ENCODE measurements at regions not wholly inside any gene's neighbourhood (a gene's known extent, or its start where the extent isn't known, plus 50 kb on each side); places are given as distances from the start of the nearest gene placed in this dataset.

- no peaks in the 10 kb centered on the region for H3K27me3 ChIP-seq (ENCODE audit: control insufficient read depth in 2 of 2, insufficient read depth in 2 of 2, low read length in 2 of 2)
- H3K4me3 ChIP-seq (replicated peaks in 1 of 3; ENCODE audit: low read depth in 2 of 3, low read length in 3 of 3), result no peak overlapping the region
- intact Hi-C loops (cut with micrococcal nuclease), result no loop called here
- no peaks in the 10 kb centered on the region for H3K36me3 ChIP-seq (replicated peaks in 1 of 2; ENCODE audit: control insufficient read depth in 1 of 2, insufficient read depth in 2 of 2, low read length in 2 of 2)
- H3K27ac ChIP-seq (ENCODE audit: low read depth in 1 of 2, low read length in 2 of 2), result no peak overlapping the region
- no CpG with 5 or more reads among the region's 2 CpGs for WGBS (ENCODE audit: insufficient coverage)
- no peak for DNase-seq
- Mint-ChIP-seq H3K36me3 (no peaks in the 10 kb centered on the region), H3K27ac (no peak overlapping the region), H3K27me3 (ENCODE audit: low read depth in 3 of 3) (no peaks in the 10 kb centered on the region), H3K9me3 (peaks cover 0 to 5% (median 0%) of the 10 kb centered on the region in 7 donors), H3K4me1 (no peaks in the 10 kb centered on the region), H3K4me3 (no peak overlapping the region)
- no peak overlapping the region for H3K9ac ChIP-seq (ENCODE audit: insufficient read depth, low read length, poor library complexity, severe bottlenecking)
- no peaks in the 10 kb centered on the region for H3K9me3 ChIP-seq (replicated peaks in 1 of 2; ENCODE audit: control insufficient read depth in 1 of 2, insufficient read depth in 1 of 2, low read length in 2 of 2)
- no peaks in the 10 kb centered on the region for H3K4me1 ChIP-seq (ENCODE audit: control insufficient read depth in 1 of 2, insufficient read depth in 2 of 2, low read length in 2 of 2)
- TF ChIP-seq CTCF (IDR thresholded peaks at IDR 0.05), result no peak
- no peak overlapping the region for H2AFZ ChIP-seq (ENCODE audit: insufficient read depth, low read depth, low read length, poor library complexity, severe bottlenecking)
- H4K20me1 ChIP-seq (ENCODE audit: insufficient read depth, low read length), result no peaks in the 10 kb centered on the region
- no peaks in the 10 kb centered on the region for H3K79me2 ChIP-seq (ENCODE audit: insufficient read depth, low read length)
- no peak overlapping the region for H3K4me2 ChIP-seq (replicated peaks; ENCODE audit: extremely low read depth, low read length, poor library complexity, severe bottlenecking)
Observed at GRCh38 chr10:61073391-61073790, 129.4 kb upstream of the RHOBTB1 start.

GRCh38 chr10:61071580-61071979, 127.6 kb upstream of the RHOBTB1 start:
- Mint-ChIP-seq H3K27ac (no peak overlapping the region), H3K27me3 (ENCODE audit: low read depth in 3 of 3) (no peaks in the 10 kb centered on the region), H3K4me1 (no peaks in the 10 kb centered on the region), H3K9me3 (peaks cover 0 to 7% (median 0%) of the 10 kb centered on the region in 7 donors), H3K4me3 (no peak overlapping the region), H3K36me3 (no peaks in the 10 kb centered on the region)
- Histone ChIP-seq H3K4me3 (replicated peaks in 1 of 3; ENCODE audit: low read depth in 2 of 3, low read length in 3 of 3) (no peak overlapping the region), H3K27me3 (ENCODE audit: control insufficient read depth in 2 of 2, insufficient read depth in 2 of 2, low read length in 2 of 2) (no peaks in the 10 kb centered on the region), H3K4me1 (ENCODE audit: control insufficient read depth in 1 of 2, insufficient read depth in 2 of 2, low read length in 2 of 2) (no peaks in the 10 kb centered on the region), H3K4me2 (replicated peaks; ENCODE audit: extremely low read depth, low read length, poor library complexity, severe bottlenecking) (no peak overlapping the region), H3K9me3 (replicated peaks in 1 of 2; ENCODE audit: control insufficient read depth in 1 of 2, insufficient read depth in 1 of 2, low read length in 2 of 2) (no peaks in the 10 kb centered on the region), H3K36me3 (replicated peaks in 1 of 2; ENCODE audit: control insufficient read depth in 1 of 2, insufficient read depth in 2 of 2, low read length in 2 of 2) (no peaks in the 10 kb centered on the region), H3K79me2 (ENCODE audit: insufficient read depth, low read length) (no peaks in the 10 kb centered on the region), H2AFZ (ENCODE audit: insufficient read depth, low read depth, low read length, poor library complexity, severe bottlenecking) (no peak overlapping the region), H3K9ac (ENCODE audit: insufficient read depth, low read length, poor library complexity, severe bottlenecking) (no peak overlapping the region), H4K20me1 (ENCODE audit: insufficient read depth, low read length) (no peaks in the 10 kb centered on the region), H3K27ac (ENCODE audit: low read depth in 1 of 2, low read length in 2 of 2) (no peak overlapping the region)
- WGBS (ENCODE audit: insufficient coverage), result no CpG with 5 or more reads among the region's 3 CpGs
- no peak for DNase-seq
- TF ChIP-seq CTCF (IDR thresholded peaks at IDR 0.05), result no peak
- intact Hi-C loops (cut with micrococcal nuclease), result no loop called here

All from CD14-positive monocyte (primary cell).